Right cardiac atrium (tissue), 5 donors: ENCODE measurements at regions not wholly inside any gene's neighbourhood (a gene's known extent, or its start where the extent isn't known, plus 50 kb on each side); places are given as distances from the start of the nearest gene placed in this dataset.

Source experiments
- ATAC-seq, 2 donors: fragments of 200-7000 bp; cut with Tn5 transposase; one replicate each; pipeline versions ENCODE4 v1.8.0 to v1.9.1; 2020; ENCODE audit warnings: moderate library complexity in 2 of 2, mild to moderate bottlenecking in 1 of 2
- DNase-seq, 3 donors: peaks; one replicate each; pipeline ENCODE4 v3.0.0-alpha.2; 2020
- H3K27ac ChIP-seq: one replicate; pipeline ENCODE4 v1.5.1; 2013; ENCODE audit warnings: mild to moderate bottlenecking, low read length, control low read depth, moderate library complexity
- H3K27me3 ChIP-seq: one replicate; pipeline ENCODE4 v1.6.1; 2013; ENCODE audit not compliant: control insufficient read depth, insufficient read depth
- H3K4me1 ChIP-seq: one replicate; pipeline ENCODE4 v1.6.1; 2013; ENCODE audit warnings: low read length; ENCODE audit not compliant: control insufficient read depth, insufficient read depth
- H3K4me3 ChIP-seq: one replicate; pipeline ENCODE4 v1.5.1; 2013; ENCODE audit warnings: low read length, control low read depth
- H3K9me3 ChIP-seq: one replicate; pipeline ENCODE4 v1.6.1; 2013; ENCODE audit warnings: low read length; ENCODE audit not compliant: control insufficient read depth
- WGBS: extraction: QIAGEN DNeasy Blood & Tissue Kit; methylation state at CpG from one replicate; pipeline ENCODE4 v1.1.7; 2013; 5-methylcytosine and 5-hydroxymethylcytosine counted together
- intact Hi-C, 4 donors: fragments of 100-400 bp; cut with DNase I; formaldehyde crosslinking; loops; one replicate each; pipeline versions ENCODE4 v1.11.0 to v1.14.0; 2022 to 2023
- donor health status: healthy with polysubstance abuse.
- donor health status: DM: no; HTN: yes; CAD: no.
- donor health status: DM: no; HTN: no; CAD: no.
- donor health status: DM: no; HTN: yes; CAD: no; lungs with severe emphysema.
- donor health status: DM: yes; HTN: yes; CAD: no.

DNA sequence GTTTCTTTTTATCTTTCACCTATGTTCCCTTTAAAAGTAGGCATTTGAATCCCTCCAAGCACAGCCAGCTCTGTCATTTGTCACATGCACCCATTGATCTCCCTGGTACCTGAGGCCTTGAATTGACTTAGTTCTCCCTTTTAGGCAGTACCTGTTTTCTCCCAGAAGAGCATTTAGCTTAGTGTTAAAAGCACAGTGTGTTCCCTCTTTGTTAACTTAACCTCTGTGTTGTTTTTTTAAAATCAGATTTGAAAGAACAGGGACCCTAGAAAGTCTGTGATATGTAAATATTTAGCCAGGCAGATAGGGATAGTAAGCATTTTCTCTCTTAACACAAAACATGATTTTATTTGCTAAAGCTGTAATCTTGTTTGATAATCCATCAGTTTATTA, 113.8 kb upstream of the SPATA31D4 start:
- Histone ChIP-seq H3K9me3 (no peaks in the 10 kb centered on the region), H3K27me3 (no peaks in the 10 kb centered on the region), H3K27ac (no peak overlapping the region), H3K4me3 (no peak overlapping the region), H3K4me1 (peaks cover 1% of the 10 kb centered on the region)
- intact Hi-C loops: loop anchor here in 1 of 4 donors (10.0 kb wide), 1 partner anchor 120 kb away; no protein-coding TSS in a partner anchor
- DNase-seq (no peak), ATAC-seq (peak in 1 of 2 donors; percentile 21)

DNA sequence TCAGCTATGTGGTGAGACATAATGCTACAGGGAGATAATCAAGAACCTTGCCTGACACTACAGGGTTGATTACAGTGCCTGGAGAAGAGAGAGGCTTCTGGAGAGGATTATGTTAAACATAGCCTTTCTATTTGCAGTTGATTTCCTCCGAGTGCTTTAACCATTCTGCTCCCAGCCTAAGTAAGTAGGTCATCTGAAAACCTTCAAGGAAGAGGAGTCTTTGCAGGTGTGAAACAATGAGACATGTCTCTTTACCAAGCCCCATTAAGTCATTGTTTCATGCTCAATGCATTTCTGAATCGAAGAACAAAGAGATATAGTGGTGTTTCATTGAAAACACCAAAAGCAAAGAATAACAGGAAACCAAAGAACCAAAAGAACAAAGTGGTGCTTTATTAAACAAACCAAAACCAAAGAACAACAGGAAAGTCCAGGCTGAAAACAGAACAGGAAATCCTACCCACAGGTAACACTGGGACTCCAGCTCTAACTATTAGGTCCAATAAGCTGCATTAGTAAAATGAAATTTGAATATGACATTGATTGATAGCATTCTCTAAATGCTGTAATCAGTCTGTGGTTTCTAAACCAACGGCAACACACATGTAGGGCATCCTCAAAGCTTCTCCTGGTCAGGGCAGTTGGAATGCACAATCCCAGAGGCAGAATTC, 113.3 kb upstream of the SPATA31D4 start:
- no peak for DNase-seq
- 46% methylated on average over 3 of the region's 3 CpGs for WGBS
- Histone ChIP-seq H3K4me3 (no peak overlapping the region), H3K27me3 (no peaks in the 10 kb centered on the region), H3K27ac (no peak overlapping the region), H3K4me1 (peaks cover 1% of the 10 kb centered on the region), H3K9me3 (no peaks in the 10 kb centered on the region)
- peak in 1 of 2 donors; percentile 29 for ATAC-seq
- intact Hi-C loops: loop anchor here in 1 of 4 donors (10.0 kb wide), 1 partner anchor 120 kb away; no protein-coding TSS in a partner anchor

DNA sequence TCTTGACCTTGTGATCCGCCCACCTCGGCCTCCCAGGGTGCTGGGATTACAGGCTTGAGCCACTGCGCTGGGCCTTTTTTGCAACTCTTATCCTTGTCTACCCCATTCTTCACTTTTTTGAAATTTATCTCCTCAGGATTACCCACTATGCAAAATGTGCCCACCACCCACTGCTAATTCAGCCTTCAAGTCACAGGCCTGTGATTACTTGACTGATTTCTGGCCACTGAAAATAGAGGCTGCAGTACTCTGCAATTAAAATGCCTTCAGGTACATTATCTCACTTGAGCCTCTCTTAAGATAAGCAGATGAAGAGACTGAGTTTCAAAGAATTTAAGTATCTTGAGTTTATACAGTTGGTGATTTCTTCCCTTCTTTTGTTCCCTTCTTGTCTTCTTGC, 112.4 kb upstream of the SPATA31D4 start:
- no peaks in the 10 kb centered on the region for H3K9me3 ChIP-seq
- no peaks in the 10 kb centered on the region for H3K27me3 ChIP-seq
- ATAC-seq (no peak), DNase-seq (no peak)
- H3K4me1 ChIP-seq: peaks cover 1% of the 10 kb centered on the region
- intact Hi-C loops: loop anchor here in 1 of 4 donors (10.0 kb wide), 1 partner anchor 121 kb away; no protein-coding TSS in a partner anchor
- WGBS: 100% methylated on average over 3 of the region's 3 CpGs
- no peak overlapping the region for H3K27ac ChIP-seq
- no peak overlapping the region for H3K4me3 ChIP-seq

DNA sequence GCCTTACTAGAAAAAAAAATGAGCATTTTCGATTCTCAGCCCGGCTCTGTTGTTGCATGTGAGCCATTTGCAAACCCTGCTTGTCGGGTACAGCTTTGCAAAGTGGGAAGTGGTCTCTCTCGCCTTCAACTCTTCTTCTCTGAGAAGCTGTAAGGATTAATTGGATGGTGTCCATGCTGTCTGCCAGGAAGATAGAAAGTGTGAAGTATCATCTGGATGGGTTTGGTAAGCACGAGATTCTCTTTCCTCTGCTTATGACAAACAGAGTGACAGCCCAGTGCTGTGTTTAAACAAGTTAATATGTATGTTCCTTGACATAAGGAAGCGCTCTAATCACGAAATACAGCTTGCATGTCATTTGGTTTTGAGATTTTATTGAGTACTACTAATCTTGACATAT, 109.1 kb upstream of the SPATA31D4 start:
- Histone ChIP-seq H3K4me1 (peaks cover 1% of the 10 kb centered on the region), H3K9me3 (no peaks in the 10 kb centered on the region), H3K27ac (no peak overlapping the region), H3K4me3 (no peak overlapping the region), H3K27me3 (no peaks in the 10 kb centered on the region)
- WGBS: 64% methylated on average over 7 of the region's 7 CpGs
- DNase-seq: no peak
- intact Hi-C loops: loop anchor here in 1 of 4 donors (10.0 kb wide), 1 partner anchor 124 kb away; no protein-coding TSS in a partner anchor
- ATAC-seq: peak in 1 of 2 donors; percentile 53

DNA sequence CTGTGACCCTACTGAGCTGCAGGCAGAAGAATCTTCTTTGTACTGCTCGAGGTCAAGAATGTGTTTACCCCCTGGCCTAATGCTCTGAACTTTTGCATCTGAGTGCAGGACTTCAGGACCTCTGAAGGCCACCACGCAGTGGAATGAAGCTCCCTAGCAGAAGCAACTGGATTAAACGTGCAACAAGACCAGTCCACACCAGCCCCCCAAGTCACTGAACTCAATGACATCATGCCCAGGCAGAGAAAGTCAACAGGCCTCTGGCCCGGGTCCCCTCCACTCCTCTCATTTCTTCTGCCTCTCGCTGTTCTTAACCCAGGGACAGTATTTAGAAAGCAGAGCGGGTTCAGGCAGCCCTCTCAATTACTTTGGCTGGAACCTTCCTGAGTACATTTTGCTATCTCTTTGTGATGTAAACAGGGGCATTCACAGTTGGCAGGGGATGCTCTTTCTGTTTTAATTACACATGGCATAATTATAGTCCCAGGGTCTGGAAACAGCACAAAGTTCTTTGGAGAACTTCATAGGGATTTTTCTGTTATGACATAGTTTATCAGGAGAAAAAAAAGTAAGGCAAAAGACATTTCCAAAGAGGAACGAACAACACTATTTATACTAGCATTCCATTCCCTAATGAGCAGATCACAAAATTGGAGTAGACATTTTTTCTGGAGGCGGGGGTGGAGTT, 108.2 kb upstream of the SPATA31D4 start:
- Histone ChIP-seq H3K27ac (no peak overlapping the region), H3K4me1 (no peaks in the 10 kb centered on the region), H3K4me3 (no peak overlapping the region), H3K9me3 (no peaks in the 10 kb centered on the region), H3K27me3 (no peaks in the 10 kb centered on the region)
- peak; percentile 26 to 48 for ATAC-seq
- intact Hi-C loops: loop anchor here in 2 of 4 donors (10.0 kb wide), 2 partner anchors 125 to 135 kb away; partner anchors contain the start of gene TLE1 (in 1 of the 2)
- 45% methylated on average over 8 of the region's 8 CpGs for WGBS
- no peak for DNase-seq

DNA sequence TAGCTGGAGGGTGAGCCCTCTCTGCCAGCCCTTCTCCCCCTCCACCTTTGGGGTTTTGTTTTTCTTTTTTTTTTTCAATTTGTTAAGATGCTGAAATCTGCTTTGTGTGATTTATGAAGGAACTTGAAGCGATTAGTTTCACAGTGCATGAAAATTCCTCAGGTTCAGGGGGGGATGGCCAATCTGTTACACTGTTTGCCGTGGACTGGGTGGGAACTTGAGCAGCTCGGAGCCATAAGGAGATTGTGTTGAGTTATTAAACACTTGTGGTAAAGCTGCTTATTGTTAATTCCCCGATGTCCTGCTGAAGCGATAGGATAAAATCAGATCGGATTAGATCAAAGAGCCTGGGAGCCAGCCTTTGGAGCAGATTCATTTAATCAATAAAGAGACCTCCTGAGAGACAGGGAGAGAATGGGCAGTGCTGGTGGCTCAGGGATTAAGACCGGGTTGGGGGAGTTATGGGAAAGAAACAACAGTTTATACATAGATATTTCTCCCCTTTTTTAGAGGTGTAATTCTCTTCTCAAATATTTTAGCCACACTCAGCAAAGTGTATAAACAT, 105.8 kb upstream of the SPATA31D4 start:
- ATAC-seq: no peak
- intact Hi-C loops: loop anchor here in 1 of 4 donors (10.0 kb wide), 1 partner anchor 138 kb away; the partner anchor contains the start of gene TLE1
- H3K4me3 ChIP-seq: no peak overlapping the region
- no peaks in the 10 kb centered on the region for H3K9me3 ChIP-seq
- no peaks in the 10 kb centered on the region for H3K27me3 ChIP-seq
- WGBS: 93% methylated on average over 7 of the region's 7 CpGs
- no peak for DNase-seq
- H3K4me1 ChIP-seq: no peaks in the 10 kb centered on the region
- H3K27ac ChIP-seq: no peak overlapping the region

DNA sequence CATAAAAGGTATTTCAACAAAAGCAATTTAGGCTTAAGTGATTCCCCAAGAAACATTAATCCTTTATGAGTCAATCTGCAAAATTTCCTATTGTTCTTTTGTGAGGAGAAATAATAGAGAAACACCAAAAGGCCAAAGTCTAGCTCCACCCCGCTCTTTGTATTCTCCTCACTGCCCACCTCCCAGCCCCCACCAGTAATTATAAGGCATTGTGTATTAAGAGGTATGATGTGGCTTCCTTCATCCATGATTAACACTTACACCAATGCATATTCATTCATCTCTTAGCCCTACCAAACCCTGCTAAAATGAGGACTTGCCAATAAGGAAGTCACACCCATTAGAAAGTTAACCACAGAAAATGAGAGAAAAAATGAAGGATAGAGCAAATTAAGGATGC, 105.3 kb upstream of the SPATA31D4 start:
- DNase-seq (no peak), ATAC-seq (peak in 1 of 2 donors; percentile 67)
- Histone ChIP-seq H3K9me3 (no peaks in the 10 kb centered on the region), H3K27ac (no peak overlapping the region), H3K27me3 (no peaks in the 10 kb centered on the region), H3K4me3 (no peak overlapping the region), H3K4me1 (no peaks in the 10 kb centered on the region)
- intact Hi-C loops: loop anchor here in 1 of 4 donors (10.0 kb wide), 1 partner anchor 138 kb away; the partner anchor contains the start of gene TLE1
- WGBS: 92% methylated on average over 1 of the region's 1 CpG

DNA sequence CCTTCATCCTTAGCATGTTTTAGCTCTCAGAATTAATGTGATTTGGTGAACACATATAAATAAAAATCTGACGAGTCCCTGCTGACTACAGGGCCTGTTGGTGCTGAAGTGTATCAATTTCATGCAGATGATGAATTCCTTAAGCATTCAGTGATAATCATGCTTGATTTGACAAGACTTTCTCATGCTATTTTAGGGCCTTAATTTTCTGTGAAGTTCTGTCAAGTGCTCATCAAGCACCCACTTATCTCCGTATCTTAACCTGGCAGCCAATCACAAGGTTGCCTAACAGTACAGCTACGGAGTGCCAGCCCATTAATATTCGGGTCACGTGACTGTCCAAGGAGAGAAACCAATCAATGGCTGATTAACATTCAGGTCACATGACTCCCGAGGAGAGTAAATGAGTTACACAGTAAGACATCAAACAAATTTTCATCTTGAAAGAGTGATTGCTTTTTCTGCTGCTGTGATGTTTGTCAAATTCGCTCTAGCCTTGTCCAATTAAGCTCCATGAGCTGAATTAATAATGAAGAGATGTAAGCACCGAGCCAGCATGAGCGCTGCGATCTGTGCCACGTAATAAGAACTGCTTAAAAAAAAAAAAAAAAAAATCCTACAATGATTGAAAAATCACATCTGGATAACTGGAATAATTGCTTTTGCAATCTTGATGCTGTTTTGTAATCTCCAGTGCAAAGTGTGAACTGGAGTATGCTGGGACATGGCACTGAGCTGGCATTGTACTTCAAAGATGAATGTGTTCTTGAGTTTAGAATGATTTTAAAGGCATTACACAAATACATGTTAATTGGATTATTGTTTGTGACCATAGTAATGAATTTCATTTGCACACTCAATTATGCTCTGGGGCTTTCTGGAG, 104.3 kb upstream of the SPATA31D4 start:
- intact Hi-C loops: loop anchor here in 1 of 4 donors (10.0 kb wide), 1 partner anchor 139 kb away; the partner anchor contains the start of gene TLE1
- 77% methylated on average over 11 of the region's 11 CpGs for WGBS
- ATAC-seq: no peak

DNA sequence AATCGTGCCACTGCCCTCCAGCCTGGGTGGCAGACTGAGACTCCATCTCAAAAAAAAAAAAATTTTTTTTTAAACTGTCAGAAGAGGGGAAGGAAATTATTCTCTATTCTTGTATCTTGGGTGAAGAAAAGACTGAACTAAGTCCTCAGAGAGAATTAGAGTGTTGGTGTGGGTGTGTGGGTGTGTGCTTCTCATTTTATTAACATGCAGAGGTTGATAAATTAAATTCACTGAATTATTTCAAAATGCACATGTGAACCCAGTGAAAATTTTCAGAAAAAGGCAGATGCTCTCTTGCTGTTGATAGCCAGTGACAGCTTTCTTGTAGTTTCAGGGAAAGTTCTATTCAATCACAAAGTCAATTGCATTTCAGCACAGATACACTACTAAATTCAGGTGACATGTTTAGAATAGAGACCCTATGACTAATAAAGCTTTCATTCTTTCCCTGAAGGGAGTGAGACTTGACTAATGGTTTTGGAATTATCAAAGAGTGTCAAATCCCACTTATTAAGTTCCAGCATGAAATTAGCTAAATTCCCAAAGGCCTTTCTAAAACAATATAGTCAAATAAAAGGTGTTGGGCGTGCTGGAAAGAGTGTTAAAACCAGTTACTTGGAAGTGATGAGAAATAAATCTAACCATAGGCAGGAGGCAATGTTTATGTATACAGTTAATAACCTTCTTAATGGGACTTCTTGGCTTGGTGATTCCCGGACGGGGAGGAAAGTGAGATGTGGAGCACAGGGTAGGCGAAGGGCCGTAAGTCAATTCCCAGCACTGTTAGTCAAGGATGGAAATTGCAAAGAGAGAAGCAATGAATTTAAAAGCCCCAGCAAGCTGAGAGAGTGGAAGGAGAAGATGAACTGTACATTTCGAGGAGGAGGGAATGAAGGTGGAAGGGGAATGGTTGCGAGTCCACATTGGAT, 103.2 kb upstream of the SPATA31D4 start:
- intact Hi-C loops: loop anchor here in 1 of 4 donors (10.0 kb wide), 1 partner anchor 140 kb away; the partner anchor contains the start of gene TLE1
- ATAC-seq (no peak), DNase-seq (no peak)
- Histone ChIP-seq H3K27me3 (no peaks in the 10 kb centered on the region), H3K4me3 (no peak overlapping the region), H3K4me1 (no peaks in the 10 kb centered on the region), H3K27ac (no peak overlapping the region), H3K9me3 (no peaks in the 10 kb centered on the region)
- WGBS: 97% methylated on average over 8 of the region's 8 CpGs

More for the DNA sequence above, 104.3 kb upstream of the SPATA31D4 start:
- no peak for DNase-seq
- Histone ChIP-seq H3K27me3 (no peaks in the 10 kb centered on the region), H3K4me3 (no peak overlapping the region), H3K27ac (no peak overlapping the region), H3K9me3 (no peaks in the 10 kb centered on the region), H3K4me1 (no peaks in the 10 kb centered on the region)
